ENCODE measurements at regions not wholly inside any gene's neighbourhood (a gene's known extent, or its start where the extent isn't known, plus 50 kb on each side); places are given as distances from the start of the nearest gene placed in this dataset.

GRCh38 chr4:113831457-113831856, 69.9 kb upstream of the CAMK2D start:
- Histone ChIP-seq H3K36me3 (ENCODE audit: insufficient read depth, low read length) (no peaks in the 10 kb centered on the region), H2AFZ (ENCODE audit: low read length, unreplicated experiment) (no peak overlapping the region), H3K4me1 (ENCODE audit: control insufficient read depth, insufficient read depth, low read length, unreplicated experiment) (peaks cover 15% of the 10 kb centered on the region), H3K79me2 (ENCODE audit: control insufficient read depth, insufficient read depth, low read length, unreplicated experiment) (no peaks in the 10 kb centered on the region), H3K4me3 (ENCODE audit: low read depth, low read length) (no peak overlapping the region), H3K27ac (ENCODE audit: low read depth, low read length) (no peak overlapping the region), H3K27me3 (ENCODE audit: insufficient read depth, low read length) (no peaks in the 10 kb centered on the region)

- H3K4me1 ChIP-seq (ENCODE audit: control insufficient read depth, insufficient read depth, low read length, unreplicated experiment): peaks cover 10% of the 10 kb centered on the region
- no peak overlapping the region for H2AFZ ChIP-seq (ENCODE audit: low read length, unreplicated experiment)
- no peak overlapping the region for H3K4me3 ChIP-seq (ENCODE audit: low read depth, low read length)
- H3K36me3 ChIP-seq (ENCODE audit: insufficient read depth, low read length): no peaks in the 10 kb centered on the region
- no peaks in the 10 kb centered on the region for H3K79me2 ChIP-seq (ENCODE audit: control insufficient read depth, insufficient read depth, low read length, unreplicated experiment)
- no peaks in the 10 kb centered on the region for H3K27me3 ChIP-seq (ENCODE audit: insufficient read depth, low read length)
- H3K27ac ChIP-seq (ENCODE audit: low read depth, low read length): no peak overlapping the region
These were observed 67.2 kb upstream of the CAMK2D start for GRCh38 chr4:113828702-113829101.

GRCh38 chr4:113827285-113827684, 65.7 kb upstream of the CAMK2D start:
- H3K79me2 ChIP-seq (ENCODE audit: control insufficient read depth, insufficient read depth, low read length, unreplicated experiment): no peaks in the 10 kb centered on the region
- H3K27me3 ChIP-seq (ENCODE audit: insufficient read depth, low read length): no peaks in the 10 kb centered on the region
- H3K4me3 ChIP-seq (ENCODE audit: low read depth, low read length): no peak overlapping the region
- no peak overlapping the region for H2AFZ ChIP-seq (ENCODE audit: low read length, unreplicated experiment)
- H3K36me3 ChIP-seq (ENCODE audit: insufficient read depth, low read length): no peaks in the 10 kb centered on the region
- H3K27ac ChIP-seq (ENCODE audit: low read depth, low read length): no peak overlapping the region
- peaks cover 10% of the 10 kb centered on the region for H3K4me1 ChIP-seq (ENCODE audit: control insufficient read depth, insufficient read depth, low read length, unreplicated experiment)

GRCh38 chr4:113826421-113826820, 64.9 kb upstream of the CAMK2D start:
- H3K4me3 ChIP-seq (ENCODE audit: low read depth, low read length): no peak overlapping the region
- no peaks in the 10 kb centered on the region for H3K79me2 ChIP-seq (ENCODE audit: control insufficient read depth, insufficient read depth, low read length, unreplicated experiment)
- peaks cover 10% of the 10 kb centered on the region for H3K4me1 ChIP-seq (ENCODE audit: control insufficient read depth, insufficient read depth, low read length, unreplicated experiment)

GRCh38 chr4:113825272-113825671, 63.7 kb upstream of the CAMK2D start:
- Histone ChIP-seq H3K36me3 (ENCODE audit: insufficient read depth, low read length) (no peaks in the 10 kb centered on the region), H3K4me1 (ENCODE audit: control insufficient read depth, insufficient read depth, low read length, unreplicated experiment) (peaks cover 10% of the 10 kb centered on the region), H3K27me3 (ENCODE audit: insufficient read depth, low read length) (no peaks in the 10 kb centered on the region), H3K27ac (ENCODE audit: low read depth, low read length) (no peak overlapping the region), H3K79me2 (ENCODE audit: control insufficient read depth, insufficient read depth, low read length, unreplicated experiment) (no peaks in the 10 kb centered on the region), H2AFZ (ENCODE audit: low read length, unreplicated experiment) (no peak overlapping the region), H3K4me3 (ENCODE audit: low read depth, low read length) (no peak overlapping the region)

More at GRCh38 chr4:113826421-113826820, 64.9 kb upstream of the CAMK2D start:
- Histone ChIP-seq H2AFZ (ENCODE audit: low read length, unreplicated experiment) (no peak overlapping the region), H3K36me3 (ENCODE audit: insufficient read depth, low read length) (no peaks in the 10 kb centered on the region), H3K27me3 (ENCODE audit: insufficient read depth, low read length) (no peaks in the 10 kb centered on the region), H3K27ac (ENCODE audit: low read depth, low read length) (no peak overlapping the region)

- Histone ChIP-seq H3K4me3 (ENCODE audit: low read depth, low read length) (no peak overlapping the region), H3K27ac (ENCODE audit: low read depth, low read length) (no peak overlapping the region), H3K27me3 (ENCODE audit: insufficient read depth, low read length) (no peaks in the 10 kb centered on the region), H2AFZ (ENCODE audit: low read length, unreplicated experiment) (no peak overlapping the region), H3K79me2 (ENCODE audit: control insufficient read depth, insufficient read depth, low read length, unreplicated experiment) (no peaks in the 10 kb centered on the region), H3K4me1 (ENCODE audit: control insufficient read depth, insufficient read depth, low read length, unreplicated experiment) (peaks cover 10% of the 10 kb centered on the region), H3K36me3 (ENCODE audit: insufficient read depth, low read length) (no peaks in the 10 kb centered on the region)
These were observed 62.9 kb upstream of the CAMK2D start for GRCh38 chr4:113824396-113824795.

GRCh38 chr4:113823291-113823659, 61.7 kb upstream of the CAMK2D start:
- no peaks in the 10 kb centered on the region for H3K79me2 ChIP-seq (ENCODE audit: control insufficient read depth, insufficient read depth, low read length, unreplicated experiment)
- H3K27me3 ChIP-seq (ENCODE audit: insufficient read depth, low read length): no peaks in the 10 kb centered on the region
- no peaks in the 10 kb centered on the region for H3K36me3 ChIP-seq (ENCODE audit: insufficient read depth, low read length)
- no peak overlapping the region for H3K4me3 ChIP-seq (ENCODE audit: low read depth, low read length)
- peaks cover 10% of the 10 kb centered on the region for H3K4me1 ChIP-seq (ENCODE audit: control insufficient read depth, insufficient read depth, low read length, unreplicated experiment)
- H3K27ac ChIP-seq (ENCODE audit: low read depth, low read length): no peak overlapping the region
- H2AFZ ChIP-seq (ENCODE audit: low read length, unreplicated experiment): no peak overlapping the region

GRCh38 chr4:113822555-113823290, 61.2 kb upstream of the CAMK2D start:
- Histone ChIP-seq H2AFZ (ENCODE audit: low read length, unreplicated experiment) (no peak overlapping the region), H3K4me3 (ENCODE audit: low read depth, low read length) (no peak overlapping the region), H3K79me2 (ENCODE audit: control insufficient read depth, insufficient read depth, low read length, unreplicated experiment) (no peaks in the 10 kb centered on the region), H3K27me3 (ENCODE audit: insufficient read depth, low read length) (no peaks in the 10 kb centered on the region), H3K27ac (ENCODE audit: low read depth, low read length) (no peak overlapping the region), H3K4me1 (ENCODE audit: control insufficient read depth, insufficient read depth, low read length, unreplicated experiment) (peaks cover 10% of the 10 kb centered on the region), H3K36me3 (ENCODE audit: insufficient read depth, low read length) (no peaks in the 10 kb centered on the region)

GRCh38 chr4:113821856-113822255, 60.3 kb upstream of the CAMK2D start:
- Histone ChIP-seq H3K27ac (ENCODE audit: low read depth, low read length) (no peak overlapping the region), H3K79me2 (ENCODE audit: control insufficient read depth, insufficient read depth, low read length, unreplicated experiment) (no peaks in the 10 kb centered on the region), H2AFZ (ENCODE audit: low read length, unreplicated experiment) (no peak overlapping the region), H3K4me1 (ENCODE audit: control insufficient read depth, insufficient read depth, low read length, unreplicated experiment) (peaks cover 6% of the 10 kb centered on the region), H3K4me3 (ENCODE audit: low read depth, low read length) (no peak overlapping the region), H3K36me3 (ENCODE audit: insufficient read depth, low read length) (no peaks in the 10 kb centered on the region), H3K27me3 (ENCODE audit: insufficient read depth, low read length) (no peaks in the 10 kb centered on the region)

- Histone ChIP-seq H3K79me2 (ENCODE audit: control insufficient read depth, insufficient read depth, low read length, unreplicated experiment) (no peaks in the 10 kb centered on the region), H3K27ac (ENCODE audit: low read depth, low read length) (no peak overlapping the region), H3K36me3 (ENCODE audit: insufficient read depth, low read length) (no peaks in the 10 kb centered on the region), H3K27me3 (ENCODE audit: insufficient read depth, low read length) (no peaks in the 10 kb centered on the region), H3K4me1 (ENCODE audit: control insufficient read depth, insufficient read depth, low read length, unreplicated experiment) (no peaks in the 10 kb centered on the region), H2AFZ (ENCODE audit: low read length, unreplicated experiment) (no peak overlapping the region), H3K4me3 (ENCODE audit: low read depth, low read length) (no peak overlapping the region)
These were observed 58.6 kb upstream of the CAMK2D start for GRCh38 chr4:113820108-113820507.

GRCh38 chr4:113815826-113816225, 54.3 kb upstream of the CAMK2D start:
- Histone ChIP-seq H3K4me3 (ENCODE audit: low read depth, low read length) (no peak overlapping the region), H3K79me2 (ENCODE audit: control insufficient read depth, insufficient read depth, low read length, unreplicated experiment) (no peaks in the 10 kb centered on the region), H2AFZ (ENCODE audit: low read length, unreplicated experiment) (peak overlapping the region; percentile 45), H3K27me3 (ENCODE audit: insufficient read depth, low read length) (no peaks in the 10 kb centered on the region), H3K4me1 (ENCODE audit: control insufficient read depth, insufficient read depth, low read length, unreplicated experiment) (peaks cover 8% of the 10 kb centered on the region), H3K27ac (ENCODE audit: low read depth, low read length) (no peak overlapping the region), H3K36me3 (ENCODE audit: insufficient read depth, low read length) (no peaks in the 10 kb centered on the region)

Data from ACC112 (cell line).